ENCODE measurements at regions not wholly inside any gene's neighbourhood (a gene's known extent, or its start where the extent isn't known, plus 50 kb on each side); places are given as distances from the start of the nearest gene placed in this dataset.

GRCh38 chr12:97131220-97131981 is 224.3 kb downstream of the NEDD1 start:
- no peak for TF ChIP-seq CTCF (conservative IDR thresholded peaks at IDR 0.05)
- H3K27ac ChIP-seq, result no peak overlapping the region

GRCh38 chr12:97132270-97132669 is 225.2 kb downstream of the NEDD1 start:
- H3K27ac ChIP-seq, result no peak overlapping the region
- no peak for TF ChIP-seq CTCF (conservative IDR thresholded peaks at IDR 0.05)

GRCh38 chr12:97134495-97134894 is 227.4 kb downstream of the NEDD1 start:
- H3K27ac ChIP-seq, result no peak overlapping the region
- TF ChIP-seq CTCF (conservative IDR thresholded peaks at IDR 0.05), result 0 out of 2 replicates have a peak, but pooled peaks have one; percentile 23

- no peak overlapping the region for H3K27ac ChIP-seq
- TF ChIP-seq CTCF (conservative IDR thresholded peaks at IDR 0.05), result no peak
These were observed 233.3 kb downstream of the NEDD1 start for GRCh38 chr12:97140355-97140754.

- no peak overlapping the region for H3K27ac ChIP-seq
These were observed 235.8 kb downstream of the NEDD1 start for GRCh38 chr12:97142737-97143410.

GRCh38 chr12:97148941-97149559 is 242.0 kb downstream of the NEDD1 start:
- H3K27ac ChIP-seq, result no peak overlapping the region
- peak; percentile 98 for TF ChIP-seq CTCF (conservative IDR thresholded peaks at IDR 0.05)

More at GRCh38 chr12:97142737-97143410, 235.8 kb downstream of the NEDD1 start:
- TF ChIP-seq CTCF (conservative IDR thresholded peaks at IDR 0.05), result no peak

GRCh38 chr12:97151481-97151880 is 244.4 kb downstream of the NEDD1 start:
- H3K27ac ChIP-seq, result no peak overlapping the region
- no peak for TF ChIP-seq CTCF (conservative IDR thresholded peaks at IDR 0.05)
